ENCODE measurements at regions not wholly inside any gene's neighbourhood (a gene's known extent, or its start where the extent isn't known, plus 50 kb on each side); places are given as distances from the start of the nearest gene placed in this dataset.

DNA sequence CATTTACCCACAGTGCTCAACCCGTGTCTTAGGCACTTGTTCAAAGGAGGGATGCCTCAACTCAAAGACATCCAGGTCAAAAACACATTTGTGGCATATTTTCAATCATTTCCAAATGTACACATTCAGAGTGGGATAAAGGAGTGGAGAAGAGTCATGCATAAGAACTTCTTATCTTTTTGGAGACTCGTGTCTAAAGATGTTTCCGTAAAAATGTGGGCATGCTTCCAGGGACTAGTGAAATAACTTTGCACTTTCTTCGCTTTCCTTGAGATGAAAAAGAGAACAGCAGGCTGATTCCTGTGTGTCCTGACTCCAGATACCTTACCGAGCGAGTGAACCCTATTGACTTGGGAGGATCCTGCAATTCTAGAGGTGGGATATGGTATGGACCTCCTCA lies 256.6 kb upstream of the KCNJ16 start:
- Mint-ChIP-seq H3K4me3 (no peak overlapping the region), H3K9me3 (peaks cover 0 to 10% (median 0%) of the 10 kb centered on the region in 5 donors), H3K27me3 (no peaks in the 10 kb centered on the region), H3K4me1 (no peaks in the 10 kb centered on the region), H3K36me3 (no peaks in the 10 kb centered on the region), H3K27ac (no peak overlapping the region)
- no peaks in the 10 kb centered on the region for H3K4me1 ChIP-seq (ENCODE audit: insufficient read depth, low read length)
- no peaks in the 10 kb centered on the region for H3K9me3 ChIP-seq (ENCODE audit: low read length)
- ChIA-PET CTCF (no interaction called here), POLR2A (no interaction called here)
- no peak overlapping the region for H3K4me3 ChIP-seq (ENCODE audit: low read length)
- DNase-seq = no peak
- no peak overlapping the region for H3K27ac ChIP-seq (ENCODE audit: low read depth, low read length)
- H3K36me3 ChIP-seq (ENCODE audit: insufficient read depth, low read length) = no peaks in the 10 kb centered on the region
- H3K27me3 ChIP-seq (ENCODE audit: insufficient read depth, low read length, poor library complexity, severe bottlenecking) = no peaks in the 10 kb centered on the region

GRCh38 chr17:69819316-69820087 lies 255.5 kb upstream of the KCNJ16 start:
- no peak overlapping the region for H3K27ac Mint-ChIP-seq
- no peak for DNase-seq
- Histone ChIP-seq H3K36me3 (ENCODE audit: insufficient read depth, low read length) (no peaks in the 10 kb centered on the region), H3K4me1 (ENCODE audit: insufficient read depth, low read length) (no peaks in the 10 kb centered on the region), H3K27ac (ENCODE audit: low read depth, low read length) (no peak overlapping the region), H3K9me3 (ENCODE audit: low read length) (no peaks in the 10 kb centered on the region), H3K4me3 (ENCODE audit: low read length) (no peak overlapping the region), H3K27me3 (ENCODE audit: insufficient read depth, low read length, poor library complexity, severe bottlenecking) (no peaks in the 10 kb centered on the region)
- no peaks in the 10 kb centered on the region for H3K27me3 Mint-ChIP-seq
- no peaks in the 10 kb centered on the region for H3K4me1 Mint-ChIP-seq
- H3K4me3 Mint-ChIP-seq = no peak overlapping the region
- peaks cover 0 to 10% (median 4%) of the 10 kb centered on the region in 5 donors for H3K9me3 Mint-ChIP-seq
- H3K36me3 Mint-ChIP-seq = no peaks in the 10 kb centered on the region
- POLR2A ChIA-PET = no interaction called here
- CTCF ChIA-PET = no interaction called here

DNA sequence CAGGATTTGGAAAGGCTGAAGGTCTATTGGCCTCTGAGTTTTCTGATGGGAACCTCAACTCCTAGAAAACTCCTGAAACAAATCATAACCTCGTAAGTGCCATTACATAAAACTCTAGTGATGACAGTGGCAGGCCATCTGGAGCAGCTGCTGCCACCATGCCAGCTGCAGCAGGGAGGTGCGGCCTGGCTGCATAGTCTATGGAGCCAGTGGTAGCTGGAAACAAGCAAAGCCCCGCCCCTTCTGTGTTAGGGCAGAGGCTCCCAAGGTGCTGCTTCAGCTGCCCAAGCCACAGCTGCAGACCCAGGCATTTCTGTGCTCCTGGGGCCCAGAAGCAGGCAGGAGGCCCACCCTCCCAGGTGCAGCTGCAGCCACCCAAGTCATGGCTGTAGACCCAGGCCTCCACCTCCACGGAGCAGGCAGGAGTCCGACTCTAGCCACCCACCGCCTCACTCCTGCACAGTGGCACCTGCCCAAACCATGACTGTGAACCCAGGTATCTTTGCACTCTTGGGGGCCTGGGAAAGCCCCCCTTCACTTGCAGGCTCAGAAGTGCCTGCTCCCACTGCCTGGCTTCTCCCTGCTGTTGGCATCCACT lies 254.1 kb upstream of the KCNJ16 start:
- no peak for DNase-seq
- H3K27me3 Mint-ChIP-seq = no peaks in the 10 kb centered on the region
- Histone ChIP-seq H3K4me3 (ENCODE audit: low read length) (no peak overlapping the region), H3K36me3 (ENCODE audit: insufficient read depth, low read length) (no peaks in the 10 kb centered on the region), H3K27ac (ENCODE audit: low read depth, low read length) (no peak overlapping the region), H3K4me1 (ENCODE audit: insufficient read depth, low read length) (no peaks in the 10 kb centered on the region), H3K27me3 (ENCODE audit: insufficient read depth, low read length, poor library complexity, severe bottlenecking) (no peaks in the 10 kb centered on the region), H3K9me3 (ENCODE audit: low read length) (no peaks in the 10 kb centered on the region)
- H3K4me3 Mint-ChIP-seq = no peak overlapping the region
- no peaks in the 10 kb centered on the region for H3K36me3 Mint-ChIP-seq
- ChIA-PET CTCF (no interaction called here), POLR2A (no interaction called here)
- H3K4me1 Mint-ChIP-seq = no peaks in the 10 kb centered on the region
- peaks cover 0 to 10% (median 4%) of the 10 kb centered on the region in 5 donors for H3K9me3 Mint-ChIP-seq
- no peak overlapping the region for H3K27ac Mint-ChIP-seq

DNA sequence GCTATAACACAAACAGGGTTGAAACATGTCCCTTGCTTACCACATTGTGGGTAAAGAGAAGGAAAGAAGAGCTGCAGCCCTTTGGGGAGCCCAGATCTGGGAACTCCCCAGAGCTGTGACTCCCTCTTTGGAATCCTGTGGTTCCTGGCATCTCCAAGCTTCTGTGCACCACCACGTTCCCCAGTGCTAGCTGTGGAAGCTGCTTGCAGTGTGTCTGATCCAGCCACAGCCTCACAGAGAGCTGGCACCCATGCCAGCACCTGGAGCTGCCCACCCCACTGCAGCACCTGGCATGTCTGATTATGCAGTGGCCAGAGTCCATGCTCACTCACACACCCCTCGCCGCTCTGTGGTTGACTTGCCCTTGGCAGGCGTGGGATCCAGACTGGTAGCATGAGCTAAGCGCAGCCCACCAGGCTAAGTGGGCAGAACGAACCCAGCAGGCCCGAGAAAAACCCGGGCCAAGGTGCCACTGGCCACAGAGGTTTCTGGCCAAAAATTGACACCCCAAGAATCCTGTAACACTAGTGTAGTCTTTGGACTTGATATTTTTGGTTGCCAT lies 252.6 kb upstream of the KCNJ16 start:
- no peaks in the 10 kb centered on the region for H3K36me3 ChIP-seq (ENCODE audit: insufficient read depth, low read length)
- peaks cover 0 to 14% (median 4%) of the 10 kb centered on the region in 5 donors for H3K9me3 Mint-ChIP-seq
- H3K4me3 ChIP-seq (ENCODE audit: low read length) = no peak overlapping the region
- no peak overlapping the region for H3K4me3 Mint-ChIP-seq
- no peaks in the 10 kb centered on the region for H3K4me1 ChIP-seq (ENCODE audit: insufficient read depth, low read length)
- no peak overlapping the region for H3K27ac Mint-ChIP-seq
- no peaks in the 10 kb centered on the region for H3K27me3 ChIP-seq (ENCODE audit: insufficient read depth, low read length, poor library complexity, severe bottlenecking)
- no peaks in the 10 kb centered on the region for H3K27me3 Mint-ChIP-seq
- CTCF ChIA-PET = no interaction called here
- DNase-seq = no peak
- no peaks in the 10 kb centered on the region for H3K36me3 Mint-ChIP-seq
- H3K27ac ChIP-seq (ENCODE audit: low read depth, low read length) = no peak overlapping the region
- no peaks in the 10 kb centered on the region for H3K4me1 Mint-ChIP-seq
- no peaks in the 10 kb centered on the region for H3K9me3 ChIP-seq (ENCODE audit: low read length)
- POLR2A ChIA-PET = no interaction called here

GRCh38 chr17:69828087-69828486 lies 246.9 kb upstream of the KCNJ16 start:
- Histone ChIP-seq H3K27ac (ENCODE audit: low read depth, low read length) (no peak overlapping the region), H3K27me3 (ENCODE audit: insufficient read depth, low read length, poor library complexity, severe bottlenecking) (no peaks in the 10 kb centered on the region), H3K9me3 (ENCODE audit: low read length) (no peaks in the 10 kb centered on the region), H3K4me1 (ENCODE audit: insufficient read depth, low read length) (no peaks in the 10 kb centered on the region), H3K4me3 (ENCODE audit: low read length) (no peak overlapping the region), H3K36me3 (ENCODE audit: insufficient read depth, low read length) (no peaks in the 10 kb centered on the region)
- H3K4me3 Mint-ChIP-seq = no peak overlapping the region
- no peak for DNase-seq
- CTCF ChIA-PET = no interaction called here
- peaks cover 0 to 6% (median 3%) of the 10 kb centered on the region in 5 donors for H3K9me3 Mint-ChIP-seq
- POLR2A ChIA-PET = no interaction called here
- no peaks in the 10 kb centered on the region for H3K36me3 Mint-ChIP-seq
- no peaks in the 10 kb centered on the region for H3K4me1 Mint-ChIP-seq
- H3K27ac Mint-ChIP-seq = no peak overlapping the region
- no peaks in the 10 kb centered on the region for H3K27me3 Mint-ChIP-seq

DNA sequence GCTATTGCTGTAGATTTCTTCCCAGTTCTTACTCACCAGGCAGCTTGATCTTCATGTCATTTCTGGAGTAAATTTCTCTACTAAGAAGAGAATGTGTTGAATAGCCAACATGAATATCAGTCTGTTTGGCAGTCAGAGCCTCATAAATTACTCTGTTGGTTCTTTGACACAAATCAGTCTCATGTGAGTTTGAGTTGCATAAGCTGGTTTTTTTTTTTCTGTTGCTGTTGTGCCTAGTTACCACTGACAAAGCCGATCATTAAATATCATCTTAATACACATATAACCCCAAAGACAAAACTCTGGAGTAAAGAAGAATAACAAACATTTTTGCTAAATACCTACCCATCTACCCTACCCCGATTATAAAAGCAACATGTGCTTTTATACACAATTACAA lies 240.5 kb upstream of the KCNJ16 start:
- H3K9me3 Mint-ChIP-seq = peaks cover 0 to 6% (median 2%) of the 10 kb centered on the region in 5 donors
- no peak for DNase-seq
- ChIA-PET CTCF (no interaction called here), POLR2A (no interaction called here)
- Histone ChIP-seq H3K9me3 (ENCODE audit: low read length) (no peaks in the 10 kb centered on the region), H3K36me3 (ENCODE audit: insufficient read depth, low read length) (no peaks in the 10 kb centered on the region), H3K4me3 (ENCODE audit: low read length) (no peak overlapping the region), H3K4me1 (ENCODE audit: insufficient read depth, low read length) (no peaks in the 10 kb centered on the region), H3K27me3 (ENCODE audit: insufficient read depth, low read length, poor library complexity, severe bottlenecking) (no peaks in the 10 kb centered on the region), H3K27ac (ENCODE audit: low read depth, low read length) (no peak overlapping the region)
- no peaks in the 10 kb centered on the region for H3K4me1 Mint-ChIP-seq
- H3K36me3 Mint-ChIP-seq = no peaks in the 10 kb centered on the region
- no peak overlapping the region for H3K27ac Mint-ChIP-seq
- no peak overlapping the region for H3K4me3 Mint-ChIP-seq
- no peaks in the 10 kb centered on the region for H3K27me3 Mint-ChIP-seq

DNA sequence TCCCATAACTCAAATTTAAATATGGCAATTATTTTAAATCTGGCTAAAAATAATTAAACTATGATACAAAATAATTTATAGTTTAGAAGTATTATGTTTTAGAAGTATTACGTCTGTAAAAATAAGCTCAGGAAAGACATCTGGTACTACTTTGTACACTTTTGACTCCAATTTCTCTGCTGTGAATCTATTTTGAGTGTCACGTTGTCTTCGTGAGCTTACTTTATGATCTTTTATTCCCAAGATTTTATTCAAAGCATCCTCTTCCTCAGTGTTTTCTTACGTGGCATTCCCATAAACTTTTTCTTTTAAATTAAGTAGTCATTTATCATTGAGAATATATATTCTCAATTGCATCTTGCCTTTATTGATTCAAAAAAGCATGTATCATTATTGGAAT lies 223.3 kb upstream of the KCNJ16 start:
- H3K4me1 Mint-ChIP-seq = no peaks in the 10 kb centered on the region
- no peaks in the 10 kb centered on the region for H3K27me3 Mint-ChIP-seq
- ChIA-PET CTCF (no interaction called here), POLR2A (no interaction called here)
- no peak overlapping the region for H3K4me3 Mint-ChIP-seq
- no peak overlapping the region for H3K27ac Mint-ChIP-seq
- H3K36me3 Mint-ChIP-seq = no peaks in the 10 kb centered on the region
- H3K9me3 Mint-ChIP-seq = peaks cover under 1 to 16% (median 8%) of the 10 kb centered on the region in 5 donors
- Histone ChIP-seq H3K36me3 (ENCODE audit: insufficient read depth, low read length) (no peaks in the 10 kb centered on the region), H3K4me3 (ENCODE audit: low read length) (no peak overlapping the region), H3K27ac (ENCODE audit: low read depth, low read length) (no peak overlapping the region), H3K27me3 (ENCODE audit: insufficient read depth, low read length, poor library complexity, severe bottlenecking) (no peaks in the 10 kb centered on the region), H3K4me1 (ENCODE audit: insufficient read depth, low read length) (no peaks in the 10 kb centered on the region), H3K9me3 (ENCODE audit: low read length) (no peaks in the 10 kb centered on the region)
- no peak for DNase-seq

DNA sequence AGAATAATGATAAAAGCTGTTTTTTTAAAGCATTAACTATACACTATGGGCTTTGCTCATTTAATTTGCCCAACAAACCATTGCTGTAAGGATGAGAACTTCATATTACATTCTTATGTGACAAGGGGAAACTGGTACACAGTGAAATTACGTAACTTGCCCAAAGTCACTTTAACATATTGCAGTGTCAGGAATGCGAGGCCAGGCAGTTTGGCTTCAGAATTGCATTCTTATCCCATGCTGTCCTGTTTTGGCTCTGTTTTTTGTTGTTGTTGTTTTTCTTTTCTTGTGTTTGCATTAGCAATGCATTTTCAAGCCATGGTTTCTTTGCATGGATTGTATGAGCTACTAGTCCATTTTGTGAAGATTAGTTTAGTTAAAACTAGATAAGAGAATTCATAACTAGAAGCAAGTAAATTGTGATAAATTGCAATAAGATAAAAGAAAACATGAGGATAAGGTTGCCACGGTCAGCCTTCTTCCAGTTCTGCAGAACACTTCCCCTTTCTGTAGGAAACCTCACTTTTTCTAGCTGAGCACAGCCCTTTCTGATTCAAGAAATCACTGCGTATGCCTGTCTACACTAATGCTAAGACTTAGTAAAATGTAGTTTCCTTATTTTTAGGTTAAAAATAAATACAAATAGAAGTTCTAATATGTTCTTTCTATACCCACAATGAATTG lies 221.3 kb upstream of the KCNJ16 start:
- no peaks in the 10 kb centered on the region for H3K27me3 Mint-ChIP-seq
- no peak overlapping the region for H3K4me3 ChIP-seq (ENCODE audit: low read length)

More for the DNA sequence above, 221.3 kb upstream of the KCNJ16 start:
- DNase-seq = no peak
- H3K4me1 Mint-ChIP-seq = no peaks in the 10 kb centered on the region
- Histone ChIP-seq H3K9me3 (ENCODE audit: low read length) (no peaks in the 10 kb centered on the region), H3K4me1 (ENCODE audit: insufficient read depth, low read length) (no peaks in the 10 kb centered on the region), H3K36me3 (ENCODE audit: insufficient read depth, low read length) (no peaks in the 10 kb centered on the region), H3K27me3 (ENCODE audit: insufficient read depth, low read length, poor library complexity, severe bottlenecking) (no peaks in the 10 kb centered on the region), H3K27ac (ENCODE audit: low read depth, low read length) (no peak overlapping the region)
- no peaks in the 10 kb centered on the region for H3K36me3 Mint-ChIP-seq
- H3K9me3 Mint-ChIP-seq = peaks cover 8 to 25% (median 15%) of the 10 kb centered on the region in 5 donors
- POLR2A ChIA-PET = no interaction called here
- no peak overlapping the region for H3K27ac Mint-ChIP-seq
- H3K4me3 Mint-ChIP-seq = no peak overlapping the region
- CTCF ChIA-PET = no interaction called here
